GM20000 (cell line): ENCODE measurements at regions not wholly inside any gene's neighbourhood (a gene's known extent, or its start where the extent isn't known, plus 50 kb on each side); places are given as distances from the start of the nearest gene placed in this dataset.

Experiments used
- DNase-seq: peaks from one replicate; pipeline ENCODE4 v3.0.0; 2012; ENCODE audit warnings: low spot score
- TF ChIP-seq, protein P1 (sequence below): IDR thresholded peaks from 2 replicates; pipeline ENCODE4 v1.5.1; 2012; ENCODE audit warnings: mild to moderate bottlenecking, control low read depth; ENCODE audit errors: extremely low read depth, missing control alignments

GRCh38 chr6:140845701-140846100 is 1287.0 kb upstream of the GJE1 start:
- TF ChIP-seq, protein P1, sequence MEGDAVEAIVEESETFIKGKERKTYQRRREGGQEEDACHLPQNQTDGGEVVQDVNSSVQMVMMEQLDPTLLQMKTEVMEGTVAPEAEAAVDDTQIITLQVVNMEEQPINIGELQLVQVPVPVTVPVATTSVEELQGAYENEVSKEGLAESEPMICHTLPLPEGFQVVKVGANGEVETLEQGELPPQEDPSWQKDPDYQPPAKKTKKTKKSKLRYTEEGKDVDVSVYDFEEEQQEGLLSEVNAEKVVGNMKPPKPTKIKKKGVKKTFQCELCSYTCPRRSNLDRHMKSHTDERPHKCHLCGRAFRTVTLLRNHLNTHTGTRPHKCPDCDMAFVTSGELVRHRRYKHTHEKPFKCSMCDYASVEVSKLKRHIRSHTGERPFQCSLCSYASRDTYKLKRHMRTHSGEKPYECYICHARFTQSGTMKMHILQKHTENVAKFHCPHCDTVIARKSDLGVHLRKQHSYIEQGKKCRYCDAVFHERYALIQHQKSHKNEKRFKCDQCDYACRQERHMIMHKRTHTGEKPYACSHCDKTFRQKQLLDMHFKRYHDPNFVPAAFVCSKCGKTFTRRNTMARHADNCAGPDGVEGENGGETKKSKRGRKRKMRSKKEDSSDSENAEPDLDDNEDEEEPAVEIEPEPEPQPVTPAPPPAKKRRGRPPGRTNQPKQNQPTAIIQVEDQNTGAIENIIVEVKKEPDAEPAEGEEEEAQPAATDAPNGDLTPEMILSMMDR = no peak
- DNase-seq = no peak

DNA sequence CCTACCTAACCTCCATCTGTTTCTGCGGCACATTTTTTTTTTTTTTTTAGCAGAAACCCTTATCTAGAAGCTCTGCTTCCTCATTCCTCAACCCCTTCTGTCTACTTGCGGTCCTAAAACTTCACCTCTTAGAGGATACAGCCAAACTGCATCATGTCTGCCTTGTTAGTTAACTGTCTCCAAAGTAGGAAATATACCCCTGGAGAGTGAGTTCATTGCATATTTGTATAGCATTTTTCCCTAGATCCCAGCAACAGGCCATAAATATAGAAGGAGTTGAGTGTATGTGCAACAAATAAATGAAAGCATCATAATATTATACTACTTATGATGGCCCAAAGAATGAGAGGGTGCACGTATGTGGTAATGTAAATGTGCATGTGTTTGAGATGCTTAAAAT is 1288.6 kb upstream of the GJE1 start:
- no peak for DNase-seq
- TF ChIP-seq, protein P1 = no peak

DNA sequence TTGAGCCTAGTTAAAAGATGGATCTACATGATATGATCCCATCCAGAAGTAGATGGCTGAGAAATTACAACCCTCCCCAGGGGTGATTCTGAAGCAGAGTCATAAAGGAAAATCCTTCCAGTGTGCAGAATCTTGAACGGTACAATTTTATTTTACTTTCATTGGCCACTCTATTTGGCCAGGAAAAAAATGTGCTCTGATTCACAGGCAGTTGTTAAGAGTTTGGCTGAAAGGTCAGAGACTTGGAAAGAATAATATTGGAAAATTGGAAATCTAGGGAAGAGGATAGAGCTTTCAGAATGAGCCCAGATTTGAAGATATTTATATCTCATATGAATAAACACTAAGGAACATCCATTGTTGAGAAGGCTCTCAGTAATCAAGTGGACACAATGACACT is 1299.3 kb upstream of the GJE1 start:
- TF ChIP-seq, protein P1 = no peak
- DNase-seq = no peak

DNA sequence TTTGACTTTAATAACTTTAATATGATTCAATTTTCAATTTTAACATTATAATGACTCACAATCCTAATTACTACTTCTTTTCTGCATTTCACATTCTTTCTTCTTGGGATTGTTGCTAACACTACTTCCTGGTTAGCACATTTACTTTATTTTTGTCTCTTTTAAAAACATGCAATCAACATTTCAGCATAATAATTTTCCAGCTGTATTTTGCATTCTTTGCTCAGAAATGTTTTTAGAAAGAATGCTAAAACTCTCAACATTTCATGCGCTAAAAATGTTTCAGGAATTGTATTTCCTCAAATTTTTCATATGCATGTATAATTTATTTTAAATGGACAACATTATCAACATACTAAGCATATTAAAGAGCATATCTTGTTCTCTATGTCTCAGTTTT is 1302.1 kb upstream of the GJE1 start:
- no peak for DNase-seq
- TF ChIP-seq, protein P1 = no peak

DNA sequence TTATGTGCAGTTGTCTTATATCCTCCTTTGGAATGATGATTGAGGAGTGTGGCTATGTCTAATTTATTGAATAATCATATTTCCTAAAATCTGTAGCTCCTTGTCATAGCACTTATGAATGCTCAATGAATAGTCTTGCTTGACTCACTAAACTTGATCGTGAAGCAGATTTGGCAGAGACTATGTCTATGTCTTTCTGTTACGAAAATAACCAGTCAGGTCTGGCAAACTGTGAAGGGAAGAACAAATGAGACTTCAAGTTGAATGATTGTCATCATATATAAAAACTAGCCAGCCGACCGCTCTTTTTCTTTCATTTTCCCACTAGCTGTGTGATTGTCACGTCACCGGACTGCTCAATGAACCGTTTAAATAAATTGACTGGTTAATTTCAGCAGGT is 1303.9 kb upstream of the GJE1 start:
- no peak for DNase-seq
- TF ChIP-seq, protein P1 = no peak

DNA sequence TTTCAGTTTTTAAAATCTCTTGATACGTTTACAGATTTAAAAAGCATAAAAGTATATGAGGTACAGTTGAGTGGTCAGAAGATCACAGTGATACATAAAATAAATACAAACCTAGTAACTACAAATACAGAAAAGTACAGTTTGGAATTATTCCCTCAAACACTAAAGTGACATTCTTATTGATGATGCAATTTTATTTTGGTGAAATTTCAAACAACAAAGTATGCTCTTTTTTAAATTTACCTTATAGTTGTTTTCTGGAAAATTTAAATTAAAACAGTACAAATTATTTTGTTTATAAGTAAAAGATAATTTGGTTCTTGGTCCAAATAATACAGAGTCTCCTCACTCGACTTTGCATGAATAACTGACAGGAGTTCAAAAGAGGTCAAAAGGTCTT is 1305.1 kb upstream of the GJE1 start:
- no peak for DNase-seq
- TF ChIP-seq, protein P1 = no peak

GRCh38 chr6:140825731-140826130 is 1307.0 kb upstream of the GJE1 start:
- TF ChIP-seq, protein P1 = no peak
- DNase-seq = no peak

DNA sequence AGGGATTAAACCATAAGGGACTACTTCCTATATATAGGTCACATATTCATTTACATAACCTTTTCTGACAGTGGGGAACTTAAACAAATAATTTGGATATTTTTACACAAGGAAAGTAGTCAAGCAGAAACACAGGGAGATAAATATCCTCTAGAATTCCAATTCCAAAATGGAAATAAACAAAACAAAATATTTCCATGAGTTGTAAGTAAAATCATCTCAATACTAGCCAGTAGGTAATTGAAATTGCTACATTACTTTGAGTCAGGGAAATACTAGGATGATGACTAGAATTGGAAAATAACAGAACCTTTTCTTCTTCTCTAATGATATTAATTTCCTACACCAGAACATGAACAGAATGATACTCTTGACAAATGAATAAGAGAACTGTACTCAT is 1308.1 kb upstream of the GJE1 start:
- TF ChIP-seq, protein P1 = no peak

More for the DNA sequence above, 1308.1 kb upstream of the GJE1 start:
- DNase-seq = no peak
